Lower leg skin (tissue), 4 donors: ENCODE measurements at regions not wholly inside any gene's neighbourhood (a gene's known extent, or its start where the extent isn't known, plus 50 kb on each side); places are given as distances from the start of the nearest gene placed in this dataset.

Source experiments
- DNase-seq, 2 donors: peaks; one replicate each; pipeline ENCODE4 v3.0.0-alpha.2; 2019; ENCODE audit warnings: low spot score in 2 of 2
- H3K4me3 ChIP-seq: fragments of 200-600 bp; sonication (generic); 2 replicates; pipeline ENCODE4 v1.5.1; 2017; ENCODE audit warnings: mild to moderate bottlenecking, low read depth; ENCODE audit not compliant: poor library complexity, severe bottlenecking
- CTCF ChIP-seq, 3 donors: fragments of 450-650 bp; IDR thresholded peaks; one replicate each; pipeline ENCODE4 v1.5.1; 2016; ENCODE audit warnings: antibody characterized with exemption in 3 of 3, mild to moderate bottlenecking in 3 of 3, moderate library complexity in 2 of 3
- POLR2A ChIP-seq, 2 donors: fragments of 450-650 bp; IDR thresholded peaks; one replicate each; pipeline ENCODE4 v1.6.1; 2016 to 2017; ENCODE audit warnings: antibody characterized with exemption in 2 of 2, mild to moderate bottlenecking in 1 of 2, moderate library complexity in 1 of 2
- WGBS, 2 donors: methylation state at CpG; one replicate each; pipeline ENCODE4 v1.1.5; 2018; 5-methylcytosine and 5-hydroxymethylcytosine counted together
- intact Hi-C: fragments of 100-400 bp; cut with DNase I; formaldehyde crosslinking; loops from one replicate; pipeline ENCODE4 v1.15.0; 2023; ENCODE audit warnings: low total_unique reads

GRCh38 chr7:84479059-84479458 is 284.5 kb upstream of the SEMA3A start:
- TF ChIP-seq POLR2A (IDR thresholded peaks at IDR 0.05) (no peak), CTCF (IDR thresholded peaks at IDR 0.05) (no peak)
- DNase-seq = no peak
- WGBS, 2 donors = 87 to 90% methylated on average over 1 of the region's 1 CpG
- intact Hi-C loops = no loop called here
- no peak overlapping the region for H3K4me3 ChIP-seq

GRCh38 chr7:84477786-84478478 is 283.3 kb upstream of the SEMA3A start:
- no peak overlapping the region for H3K4me3 ChIP-seq
- TF ChIP-seq CTCF (IDR thresholded peaks at IDR 0.05) (no peak), POLR2A (IDR thresholded peaks at IDR 0.05) (no peak)
- 82 to 85% methylated on average over 4 of the region's 4 CpGs for WGBS, 2 donors
- intact Hi-C loops = no loop called here
- no peak for DNase-seq

GRCh38 chr7:84474436-84474835 is 279.8 kb upstream of the SEMA3A start:
- 44 to 58% methylated on average over 1 of the region's 1 CpG for WGBS, 2 donors
- H3K4me3 ChIP-seq = no peak overlapping the region
- intact Hi-C loops = no loop called here
- no peak for DNase-seq
- TF ChIP-seq CTCF (IDR thresholded peaks at IDR 0.05) = no peak
- TF ChIP-seq POLR2A (IDR thresholded peaks at IDR 0.05) = no peak

- DNase-seq = no peak
- no peak overlapping the region for H3K4me3 ChIP-seq
- intact Hi-C loops = no loop called here
- WGBS, 2 donors = 79 to 93% methylated on average over 1 of the region's 1 CpG
- TF ChIP-seq POLR2A (IDR thresholded peaks at IDR 0.05) (no peak), CTCF (IDR thresholded peaks at IDR 0.05) (no peak)
Observed at GRCh38 chr7:84471576-84471975, 277.0 kb upstream of the SEMA3A start.

GRCh38 chr7:84469034-84469433 is 274.4 kb upstream of the SEMA3A start:
- TF ChIP-seq CTCF (IDR thresholded peaks at IDR 0.05) = no peak
- TF ChIP-seq POLR2A (IDR thresholded peaks at IDR 0.05) = no peak
- H3K4me3 ChIP-seq = no peak overlapping the region
- DNase-seq = no peak
- intact Hi-C loops = no loop called here
- WGBS, 2 donors = 80 to 83% methylated on average over 3 of the region's 3 CpGs

GRCh38 chr7:84462259-84462658 is 267.7 kb upstream of the SEMA3A start:
- intact Hi-C loops = no loop called here
- no peak for TF ChIP-seq POLR2A (IDR thresholded peaks at IDR 0.05)
- no peak for TF ChIP-seq CTCF (IDR thresholded peaks at IDR 0.05)
- no peak overlapping the region for H3K4me3 ChIP-seq
- no peak for DNase-seq
